ENCODE measurements at regions not wholly inside any gene's neighbourhood (a gene's known extent, or its start where the extent isn't known, plus 50 kb on each side); places are given as distances from the start of the nearest gene placed in this dataset.

GRCh38 chr14:88975926-88976325 is 151.5 kb downstream of the TTC8 start:
- TF ChIP-seq CTCF (IDR thresholded peaks at IDR 0.05), result no peak
- no peak for TF ChIP-seq POLR2A (IDR thresholded peaks at IDR 0.05)

Data from body of pancreas (tissue), 4 donors.